AG09309 (cell line): ENCODE measurements at regions not wholly inside any gene's neighbourhood (a gene's known extent, or its start where the extent isn't known, plus 50 kb on each side); places are given as distances from the start of the nearest gene placed in this dataset.

Experiments
- DNase-seq: peaks from one replicate; pipeline ENCODE4 v3.0.0-alpha.2; 2010; ENCODE audit warnings: low read depth
- H3K4me3 ChIP-seq: 2 replicates; pipeline ENCODE4 v1.5.1; 2011; ENCODE audit warnings: mild to moderate bottlenecking, low read depth, low read length, moderate library complexity; ENCODE audit not compliant: control insufficient read depth
- TF ChIP-seq, protein P1 (sequence below): IDR thresholded peaks from 2 replicates; pipeline ENCODE4 v1.5.1; 2011; ENCODE audit warnings: mild to moderate bottlenecking, low read depth, low read length, inconsistent platforms; ENCODE audit not compliant: insufficient read depth, control insufficient read depth; ENCODE audit errors: missing control alignments

DNA sequence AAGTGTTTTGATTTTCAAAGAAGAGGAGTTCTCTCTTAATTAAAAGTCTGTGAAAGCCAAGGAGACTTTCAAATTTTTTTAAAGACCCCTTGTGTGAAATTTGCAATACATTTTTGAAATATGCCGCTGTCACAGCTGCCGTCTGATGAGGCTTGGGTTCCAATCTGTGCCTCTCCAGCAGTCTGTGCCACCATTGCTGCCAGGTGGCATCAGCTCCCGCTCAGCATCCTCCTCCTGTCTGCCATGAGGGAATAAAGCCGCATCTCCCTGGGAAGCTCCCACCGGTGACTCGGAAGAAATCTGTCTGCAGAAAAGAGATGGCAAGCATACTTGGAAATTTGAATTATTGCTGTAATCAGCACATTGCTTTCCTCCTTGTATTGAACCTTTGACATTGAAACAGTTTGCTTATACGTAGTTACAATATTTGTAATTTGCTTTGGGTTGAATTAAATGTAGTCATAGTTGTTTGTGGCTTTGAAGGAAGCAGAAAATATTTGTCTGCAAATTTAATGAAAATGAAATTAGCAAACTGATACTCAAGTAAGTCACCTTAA, 145.7 kb upstream of the SNX2 start:
- no peak overlapping the region for H3K4me3 ChIP-seq
- TF ChIP-seq, protein P1, sequence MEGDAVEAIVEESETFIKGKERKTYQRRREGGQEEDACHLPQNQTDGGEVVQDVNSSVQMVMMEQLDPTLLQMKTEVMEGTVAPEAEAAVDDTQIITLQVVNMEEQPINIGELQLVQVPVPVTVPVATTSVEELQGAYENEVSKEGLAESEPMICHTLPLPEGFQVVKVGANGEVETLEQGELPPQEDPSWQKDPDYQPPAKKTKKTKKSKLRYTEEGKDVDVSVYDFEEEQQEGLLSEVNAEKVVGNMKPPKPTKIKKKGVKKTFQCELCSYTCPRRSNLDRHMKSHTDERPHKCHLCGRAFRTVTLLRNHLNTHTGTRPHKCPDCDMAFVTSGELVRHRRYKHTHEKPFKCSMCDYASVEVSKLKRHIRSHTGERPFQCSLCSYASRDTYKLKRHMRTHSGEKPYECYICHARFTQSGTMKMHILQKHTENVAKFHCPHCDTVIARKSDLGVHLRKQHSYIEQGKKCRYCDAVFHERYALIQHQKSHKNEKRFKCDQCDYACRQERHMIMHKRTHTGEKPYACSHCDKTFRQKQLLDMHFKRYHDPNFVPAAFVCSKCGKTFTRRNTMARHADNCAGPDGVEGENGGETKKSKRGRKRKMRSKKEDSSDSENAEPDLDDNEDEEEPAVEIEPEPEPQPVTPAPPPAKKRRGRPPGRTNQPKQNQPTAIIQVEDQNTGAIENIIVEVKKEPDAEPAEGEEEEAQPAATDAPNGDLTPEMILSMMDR: no peak
- no peak for DNase-seq

DNA sequence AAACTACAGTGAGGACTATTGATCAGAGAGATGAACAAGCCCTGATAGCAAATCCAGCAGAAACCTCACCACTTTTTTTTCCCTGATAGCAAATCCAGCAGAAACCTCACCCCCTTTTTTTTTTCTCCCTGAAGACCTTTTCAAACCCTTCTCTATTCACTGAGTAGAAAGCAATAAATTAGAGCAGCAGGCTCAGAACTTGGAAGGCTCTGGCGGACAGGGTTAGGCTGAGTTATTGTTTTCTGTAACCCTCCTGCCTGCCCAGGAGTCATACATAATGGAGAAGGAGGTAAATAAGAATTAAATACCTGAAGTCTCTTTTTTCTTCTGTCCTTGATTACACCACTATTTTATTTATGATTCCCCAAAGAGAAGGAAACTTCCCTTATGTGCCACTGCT, 136.3 kb upstream of the SNX2 start:
- TF ChIP-seq, protein P1: no peak
- DNase-seq: no peak
- H3K4me3 ChIP-seq: no peak overlapping the region

DNA sequence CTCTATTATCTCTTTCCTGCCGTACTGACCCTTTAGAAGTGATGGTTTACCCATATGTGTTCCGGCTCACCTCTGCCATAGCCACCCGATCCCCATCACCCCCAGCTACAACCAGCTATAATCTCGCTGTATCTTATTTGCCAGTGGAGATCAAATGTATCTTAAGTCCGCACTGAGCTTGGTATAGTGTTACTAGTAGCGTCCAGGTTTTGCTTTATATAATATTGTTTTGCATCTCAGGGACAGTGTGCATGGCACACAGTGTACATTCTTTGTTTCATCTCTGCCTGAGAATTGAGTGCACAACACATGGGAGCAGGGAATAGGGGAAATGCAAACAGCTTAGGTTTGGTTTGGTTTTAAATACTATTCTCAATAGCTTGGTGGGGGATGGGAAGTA, 135.8 kb upstream of the SNX2 start:
- H3K4me3 ChIP-seq: no peak overlapping the region
- no peak for DNase-seq
- TF ChIP-seq, protein P1: no peak

DNA sequence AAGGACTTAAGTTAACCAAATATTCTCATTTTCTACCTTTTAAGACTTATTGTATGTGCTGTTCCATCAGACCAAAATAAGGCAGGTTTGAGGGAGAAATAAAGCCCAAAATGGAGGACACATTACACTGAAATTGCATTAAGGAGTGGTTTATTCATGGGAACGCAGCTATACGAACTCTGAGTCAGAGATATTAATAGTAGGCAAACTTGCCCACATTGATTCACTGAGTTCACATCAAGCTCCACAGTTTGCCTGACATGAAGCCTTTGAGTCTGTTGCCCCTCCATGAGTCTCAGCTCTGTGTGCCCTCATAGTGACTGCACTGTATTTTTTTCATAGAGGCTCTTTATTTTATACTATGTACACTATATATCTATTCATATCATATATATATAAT, 135.0 kb upstream of the SNX2 start:
- TF ChIP-seq, protein P1: no peak

DNA sequence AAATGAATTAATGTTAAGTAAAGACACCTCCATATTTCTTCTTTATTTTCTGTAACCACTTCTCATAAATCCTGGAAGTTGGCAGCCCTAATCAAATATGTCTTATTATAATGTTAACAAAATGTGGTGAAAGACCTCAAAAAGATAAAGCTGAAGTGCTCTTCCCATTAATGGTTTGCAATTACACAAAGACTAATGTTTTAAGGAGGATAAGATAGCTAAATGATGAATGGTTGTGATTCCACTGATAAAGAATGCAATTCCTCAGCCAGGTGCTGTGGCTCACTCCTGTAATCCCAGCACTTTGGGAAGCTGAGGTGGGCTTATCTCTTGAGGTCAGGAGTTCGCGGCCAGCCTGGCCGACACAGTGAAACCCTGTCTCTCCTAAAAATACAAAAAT, 125.8 kb upstream of the SNX2 start:
- no peak overlapping the region for H3K4me3 ChIP-seq
- TF ChIP-seq, protein P1: no peak
- no peak for DNase-seq

More for the DNA sequence above, 135.0 kb upstream of the SNX2 start:
- no peak for DNase-seq
- H3K4me3 ChIP-seq: no peak overlapping the region

DNA sequence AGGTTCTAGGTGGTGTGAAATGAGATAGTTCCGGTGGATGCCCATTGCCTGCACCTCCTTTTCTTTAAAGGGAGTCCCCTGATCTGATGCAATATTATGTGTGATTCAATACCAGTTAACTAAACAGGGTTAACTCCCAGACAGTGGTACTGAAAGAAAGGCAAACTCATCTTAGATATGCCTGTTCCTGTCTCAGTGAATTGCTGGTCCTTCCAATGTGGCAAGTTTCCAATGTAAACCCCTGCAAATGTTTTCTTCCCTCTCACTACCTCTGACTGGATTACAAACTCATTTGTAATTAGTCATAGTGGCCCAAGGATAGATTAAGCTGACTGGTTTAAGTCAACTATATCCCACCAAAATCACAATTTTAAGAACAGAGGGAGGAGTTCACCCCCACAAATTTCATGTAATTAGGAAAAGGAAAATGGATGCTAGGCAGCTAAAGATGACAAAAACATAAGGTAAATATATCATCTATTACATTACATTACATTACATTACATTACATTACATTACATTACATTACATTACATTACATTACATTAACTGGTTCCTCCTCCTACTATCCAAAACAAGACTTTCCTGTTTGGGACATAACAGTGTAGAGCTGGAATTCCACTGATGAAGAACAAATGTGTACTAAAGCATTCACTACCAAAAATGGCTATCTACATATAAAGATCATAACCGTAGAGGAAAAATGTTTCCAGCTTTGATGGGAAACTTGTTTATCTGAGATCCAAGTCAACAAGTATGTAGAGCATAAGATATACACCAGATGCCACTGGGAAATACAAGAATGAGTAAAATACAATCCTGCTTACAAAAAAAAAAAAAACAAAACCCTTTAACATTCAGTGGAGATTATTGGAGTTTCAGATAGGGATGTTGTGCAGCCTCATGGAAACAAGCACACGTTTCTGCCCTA, 121.5 kb upstream of the SNX2 start:
- H3K4me3 ChIP-seq: no peak overlapping the region
- TF ChIP-seq, protein P1: no peak
- DNase-seq: no peak
